HEK293 (cell line): ENCODE measurements at regions not wholly inside any gene's neighbourhood (a gene's known extent, or its start where the extent isn't known, plus 50 kb on each side); places are given as distances from the start of the nearest gene placed in this dataset.

ENCODE experiments used
- CTCF ChIP-seq: fragments of 450-650 bp; formaldehyde crosslinking; IDR thresholded peaks from 2 replicates; pipeline ENCODE4 v1.5.1; 2016; ENCODE audit warnings: missing biosample characterization, missing genetic modification characterization
- ELK4 ChIP-seq: IDR thresholded peaks from 2 replicates; pipeline ENCODE4 v1.6.1; 2011; ENCODE audit warnings: mild to moderate bottlenecking, low read depth, low read length, borderline replicate concordance

- no peak for TF ChIP-seq CTCF
- TF ChIP-seq ELK4: no peak
These were observed 317.2 kb upstream of the PROK2 start for GRCh38 chr3:72102112-72102616.
